ENCODE measurements at regions not wholly inside any gene's neighbourhood (a gene's known extent, or its start where the extent isn't known, plus 50 kb on each side); places are given as distances from the start of the nearest gene placed in this dataset.

GRCh38 chr17:77906377-77906871 lies 52.1 kb upstream of the TNRC6C start:
- Histone ChIP-seq H3K4me1 (no peaks in the 10 kb centered on the region), H3K9me3 (no peaks in the 10 kb centered on the region), H3K4me3 (no peak overlapping the region), H3K27ac (no peak overlapping the region), H3K36me3 (no peaks in the 10 kb centered on the region), H3K27me3 (peaks cover 0 to 27% of the 10 kb centered on the region in 2 donors)
- DNase-seq (ENCODE audit: low spot score in 2 of 2), result no peak
- no peak for TF ChIP-seq CTCF (IDR thresholded peaks at IDR 0.05)
- no peak for TF ChIP-seq POLR2AphosphoS5 (IDR thresholded peaks at IDR 0.05)
- no peak for TF ChIP-seq POLR2A (IDR thresholded peaks at IDR 0.05)
- intact Hi-C loops (cut with DNase I; ENCODE audit: low total_unique reads), result loop anchor here (5.0 kb wide), 1 partner anchor 1266 kb away; no protein-coding TSS in a partner anchor

- intact Hi-C loops (cut with DNase I; ENCODE audit: low total_unique reads), result loop anchor here (5.0 kb wide), 1 partner anchor 1265 kb away; no protein-coding TSS in a partner anchor
These were observed 50.7 kb upstream of the TNRC6C start for GRCh38 chr17:77907497-77908461.

GRCh38 chr17:77908501-77908900 lies 50.0 kb upstream of the TNRC6C start:
- TF ChIP-seq CTCF (IDR thresholded peaks at IDR 0.05), result no peak
- no peak for TF ChIP-seq POLR2AphosphoS5 (IDR thresholded peaks at IDR 0.05)
- TF ChIP-seq POLR2A (IDR thresholded peaks at IDR 0.05), result no peak
- H3K4me1 ChIP-seq, result no peaks in the 10 kb centered on the region
- no peak overlapping the region for H3K4me3 ChIP-seq
- H3K9me3 ChIP-seq, result no peaks in the 10 kb centered on the region
- no peak for DNase-seq (ENCODE audit: low spot score in 2 of 2)
- H3K27ac ChIP-seq, result no peak overlapping the region
- H3K27me3 ChIP-seq, result peaks cover 0 to 27% of the 10 kb centered on the region in 2 donors
- intact Hi-C loops (cut with DNase I; ENCODE audit: low total_unique reads), result loop anchor here (5.0 kb wide), 1 partner anchor 1264 kb away; no protein-coding TSS in a partner anchor
- H3K36me3 ChIP-seq, result no peaks in the 10 kb centered on the region

More at GRCh38 chr17:77907497-77908461, 50.7 kb upstream of the TNRC6C start:
- H3K27me3 ChIP-seq, result peaks cover 0 to 27% of the 10 kb centered on the region in 2 donors
- no peak overlapping the region for H3K4me3 ChIP-seq
- H3K4me1 ChIP-seq, result no peaks in the 10 kb centered on the region
- no peak for DNase-seq (ENCODE audit: low spot score in 2 of 2)
- no peaks in the 10 kb centered on the region for H3K9me3 ChIP-seq
- H3K36me3 ChIP-seq, result no peaks in the 10 kb centered on the region
- no peak for TF ChIP-seq POLR2AphosphoS5 (IDR thresholded peaks at IDR 0.05)
- no peak for TF ChIP-seq CTCF (IDR thresholded peaks at IDR 0.05)
- no peak for TF ChIP-seq POLR2A (IDR thresholded peaks at IDR 0.05)
- H3K27ac ChIP-seq, result no peak overlapping the region

Data from breast epithelium (tissue), 4 donors.